NCI-H748 (cell line): ENCODE measurements at regions not wholly inside any gene's neighbourhood (a gene's known extent, or its start where the extent isn't known, plus 50 kb on each side); places are given as distances from the start of the nearest gene placed in this dataset.

Experiments
- DNase-seq: peaks from one replicate; lab custom pipeline; 2025; ENCODE audit not compliant: unreplicated experiment; lab: John Stamatoyannopoulos, UW

- DNase-seq = peak; percentile 92
Measured at GRCh38 chr11:71080239-71081097, 171.9 kb downstream of the SHANK2 start.

- DNase-seq = no peak
Measured at GRCh38 chr11:71079795-71080194, 172.6 kb downstream of the SHANK2 start.

GRCh38 chr11:71078482-71078881 is 173.9 kb downstream of the SHANK2 start:
- DNase-seq = peak; percentile 75

- no peak for DNase-seq
Measured at GRCh38 chr11:71076525-71077304, 175.7 kb downstream of the SHANK2 start.

- no peak for DNase-seq
Measured at GRCh38 chr11:71075871-71076420, 176.4 kb downstream of the SHANK2 start.

- no peak for DNase-seq
Measured at GRCh38 chr11:71075116-71075720, 177.2 kb downstream of the SHANK2 start.

GRCh38 chr11:71071736-71072509 is 180.5 kb downstream of the SHANK2 start:
- no peak for DNase-seq

- DNase-seq = no peak
Measured at GRCh38 chr11:71070490-71071453, 181.6 kb downstream of the SHANK2 start.

- no peak for DNase-seq
Measured at GRCh38 chr11:71068963-71069362, 183.4 kb downstream of the SHANK2 start.

- no peak for DNase-seq
Measured at GRCh38 chr11:71067753-71068152, 184.6 kb downstream of the SHANK2 start.

GRCh38 chr11:71066311-71066710 is 186.1 kb downstream of the SHANK2 start:
- no peak for DNase-seq

- DNase-seq = no peak
Measured at GRCh38 chr11:71065841-71066240, 186.5 kb downstream of the SHANK2 start.

GRCh38 chr11:71064702-71065515 is 187.5 kb downstream of the SHANK2 start:
- no peak for DNase-seq

GRCh38 chr11:71064183-71064582 is 188.2 kb downstream of the SHANK2 start:
- DNase-seq = no peak

GRCh38 chr11:71063129-71063528 is 189.2 kb downstream of the SHANK2 start:
- DNase-seq = no peak

GRCh38 chr11:71062199-71062598 is 190.2 kb downstream of the SHANK2 start:
- DNase-seq = no peak

GRCh38 chr11:71060391-71060791 is 192.0 kb downstream of the SHANK2 start:
- no peak for DNase-seq

- DNase-seq = no peak
Measured at GRCh38 chr11:71059662-71060061, 192.7 kb downstream of the SHANK2 start.

GRCh38 chr11:71055925-71056324 is 196.5 kb downstream of the SHANK2 start:
- no peak for DNase-seq
